ENCODE measurements at regions not wholly inside any gene's neighbourhood (a gene's known extent, or its start where the extent isn't known, plus 50 kb on each side); places are given as distances from the start of the nearest gene placed in this dataset.
A peak's percentile ranks its signal among the peaks of the same experiment; 100 is the strongest.
"Not testable (repeated sequence)": the region's sequence is repeated elsewhere in the genome, so short reads cannot be mapped to it uniquely, and the experiment has no call there.

DNA sequence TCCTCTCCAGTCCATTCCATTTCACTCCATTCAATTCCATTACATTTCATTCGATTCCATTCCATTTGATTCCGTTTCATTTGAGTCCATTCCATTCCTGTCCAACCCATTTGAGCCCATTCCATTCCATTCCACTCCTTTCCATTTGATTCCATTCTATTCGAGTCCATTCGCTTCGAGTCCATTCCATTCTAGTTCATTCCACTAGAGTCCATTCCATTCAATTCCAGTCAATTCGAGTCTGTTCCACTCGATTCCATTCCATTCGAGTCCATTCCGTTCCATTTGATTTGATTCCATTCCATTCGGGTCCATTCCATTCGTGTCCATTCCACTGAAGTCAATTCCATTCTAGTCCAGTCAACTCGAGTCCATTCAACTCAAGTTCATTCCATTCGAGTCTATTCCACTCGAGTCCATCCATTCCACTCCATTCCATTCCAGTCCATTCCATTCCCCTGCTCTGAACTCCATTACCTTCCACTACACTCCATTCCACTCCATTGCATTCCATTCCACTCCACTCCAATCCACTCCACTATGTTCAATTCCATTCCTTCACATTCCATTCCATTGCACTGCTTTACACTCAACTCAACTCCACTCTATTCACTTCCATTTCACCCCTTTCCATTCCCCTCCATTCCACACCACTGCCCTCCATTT lies 2569.4 kb upstream of the TPTE start:
- DNase-seq = no peak
- Histone ChIP-seq H3K4me3 (no peak overlapping the region), H3K9me3 (peaks cover 37 to 100% of the 10 kb centered on the region in 2 donors), H3K36me3 (no peaks in the 10 kb centered on the region), H3K4me1 (no peaks in the 10 kb centered on the region), H3K27me3 (no peaks in the 10 kb centered on the region), H3K27ac (no peak overlapping the region)
- no peak for TF ChIP-seq CTCF (IDR thresholded peaks at IDR 0.05)
- intact Hi-C loops (cut with DNase I) = no loop called here
- no peak for ATAC-seq

- Histone ChIP-seq H3K4me3 (no peak overlapping the region), H3K9me3 (peaks cover 33 to 100% of the 10 kb centered on the region in 2 donors), H3K27ac (no peak overlapping the region), H3K27me3 (no peaks in the 10 kb centered on the region), H3K36me3 (no peaks in the 10 kb centered on the region), H3K4me1 (no peaks in the 10 kb centered on the region)
- TF ChIP-seq CTCF (IDR thresholded peaks at IDR 0.05) = no peak
- no peak for ATAC-seq
- no peak for DNase-seq
- intact Hi-C loops (cut with DNase I) = no loop called here
These were observed 2568.7 kb upstream of the TPTE start for GRCh38 chr21:7952648-7953047.

DNA sequence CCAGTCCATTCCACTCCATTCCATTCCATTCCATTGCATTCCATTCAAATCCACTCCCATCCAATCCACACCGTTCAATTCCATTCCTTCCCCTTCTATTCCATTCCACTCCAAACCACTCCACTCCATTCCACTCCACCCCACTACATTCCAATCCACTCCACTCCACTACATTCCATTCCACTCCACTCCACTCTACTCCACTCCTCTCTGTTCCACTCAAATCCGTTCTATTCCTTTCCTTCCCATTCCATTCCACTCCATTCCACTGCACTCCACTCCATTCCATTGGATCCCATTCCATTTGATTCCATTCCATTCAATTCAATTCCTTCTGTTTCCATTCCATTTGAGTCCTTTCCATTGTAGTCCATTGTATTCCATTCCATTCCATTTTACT lies 2568.3 kb upstream of the TPTE start:
- H3K9me3 ChIP-seq = peaks cover 36 to 100% of the 10 kb centered on the region in 2 donors
- ATAC-seq = no peak

GRCh38 chr21:7955358-7956073 lies 2565.9 kb upstream of the TPTE start:
- H3K4me1 ChIP-seq; H3K4me3 ChIP-seq; intact Hi-C loops (cut with DNase I); H3K27ac ChIP-seq; H3K27me3 ChIP-seq; ATAC-seq; H3K36me3 ChIP-seq: not testable (repeated sequence)
- peaks cover 32 to 100% of the 10 kb centered on the region in 2 donors for H3K9me3 ChIP-seq
- DNase-seq = peak in 1 of 4 donors; percentile 65

More for the DNA sequence above, 2568.3 kb upstream of the TPTE start:
- Histone ChIP-seq H3K4me3 (no peak overlapping the region), H3K27ac (no peak overlapping the region), H3K36me3 (no peaks in the 10 kb centered on the region), H3K27me3 (no peaks in the 10 kb centered on the region), H3K4me1 (no peaks in the 10 kb centered on the region)
- no peak for TF ChIP-seq CTCF (IDR thresholded peaks at IDR 0.05)
- intact Hi-C loops (cut with DNase I) = no loop called here
- DNase-seq = no peak

GRCh38 chr21:7956074-7956452 lies 2565.3 kb upstream of the TPTE start:
- H3K27ac ChIP-seq; intact Hi-C loops (cut with DNase I): not testable (repeated sequence)
- ATAC-seq = peak; percentile 13

GRCh38 chr21:7956998-7957712 lies 2564.2 kb upstream of the TPTE start:
- H3K4me1 ChIP-seq; DNase-seq; H3K27me3 ChIP-seq; H3K27ac ChIP-seq; intact Hi-C loops (cut with DNase I); H3K4me3 ChIP-seq; H3K36me3 ChIP-seq: not testable (repeated sequence)
- ATAC-seq = peak; percentile 12
- H3K9me3 ChIP-seq = peaks cover 32 to 100% of the 10 kb centered on the region in 2 donors

More at GRCh38 chr21:7956074-7956452, 2565.3 kb upstream of the TPTE start:
- peaks cover 32 to 100% of the 10 kb centered on the region in 2 donors for H3K9me3 ChIP-seq
- not testable (repeated sequence) for H3K27me3 ChIP-seq, H3K36me3 ChIP-seq, H3K4me1 ChIP-seq, H3K4me3 ChIP-seq, DNase-seq

Data from left lung (tissue), 4 donors.